ENCODE measurements at regions not wholly inside any gene's neighbourhood (a gene's known extent, or its start where the extent isn't known, plus 50 kb on each side); places are given as distances from the start of the nearest gene placed in this dataset.
"Not testable (repeated sequence)": the region's sequence is repeated elsewhere in the genome, so short reads cannot be mapped to it uniquely, and the experiment has no call there.

GRCh38 chr10:85100495-85100894, 772.1 kb downstream of the CCSER2 start:
- no peaks in the 10 kb centered on the region for H3K4me1 Mint-ChIP-seq
- DNase-seq = no peak
- no peak overlapping the region for H3K27ac Mint-ChIP-seq
- ATAC-seq (ENCODE audit: low read depth in 2 of 2) = no peak
- H3K4me3 Mint-ChIP-seq = peak overlapping the region in 1 of 8 donors; percentile 30
- H3K9me3 Mint-ChIP-seq = peaks cover 0 to 7% (median 0%) of the 10 kb centered on the region in 7 donors
- no peaks in the 10 kb centered on the region for H3K36me3 Mint-ChIP-seq
- H3K27me3 Mint-ChIP-seq = no peaks in the 10 kb centered on the region

- Mint-ChIP-seq H3K27ac (no peak overlapping the region), H3K27me3 (no peaks in the 10 kb centered on the region), H3K4me1 (no peaks in the 10 kb centered on the region), H3K4me3 (no peak overlapping the region), H3K9me3 (peaks cover 0 to 7% (median 2%) of the 10 kb centered on the region in 7 donors), H3K36me3 (no peaks in the 10 kb centered on the region)
- ATAC-seq (ENCODE audit: low read depth in 2 of 2) = no peak
- DNase-seq = no peak
Measured at GRCh38 chr10:85105614-85106255, 777.3 kb downstream of the CCSER2 start.

GRCh38 chr10:85111271-85111670, 782.9 kb downstream of the CCSER2 start:
- DNase-seq = no peak
- H3K27me3 Mint-ChIP-seq = no peaks in the 10 kb centered on the region
- H3K9me3 Mint-ChIP-seq = peaks cover 0 to 7% (median 2%) of the 10 kb centered on the region in 7 donors
- ATAC-seq (ENCODE audit: low read depth in 2 of 2) = no peak
- no peak overlapping the region for H3K4me3 Mint-ChIP-seq
- H3K27ac Mint-ChIP-seq = no peak overlapping the region
- H3K36me3 Mint-ChIP-seq = no peaks in the 10 kb centered on the region
- H3K4me1 Mint-ChIP-seq = no peaks in the 10 kb centered on the region

- no peak for ATAC-seq (ENCODE audit: low read depth in 2 of 2)
- no peaks in the 10 kb centered on the region for H3K27me3 Mint-ChIP-seq
Measured at GRCh38 chr10:85124603-85125051, 796.2 kb downstream of the CCSER2 start.

GRCh38 chr10:85137253-85137652, 808.9 kb downstream of the CCSER2 start:
- Mint-ChIP-seq H3K36me3 (no peaks in the 10 kb centered on the region), H3K9me3 (peaks cover 0 to 5% (median 0%) of the 10 kb centered on the region in 7 donors), H3K4me3 (no peak overlapping the region), H3K4me1 (no peaks in the 10 kb centered on the region), H3K27me3 (no peaks in the 10 kb centered on the region), H3K27ac (no peak overlapping the region)
- no peak for DNase-seq
- no peak for ATAC-seq (ENCODE audit: low read depth in 2 of 2)

More at GRCh38 chr10:85124603-85125051, 796.2 kb downstream of the CCSER2 start:
- Mint-ChIP-seq H3K36me3 (no peaks in the 10 kb centered on the region), H3K9me3 (peaks cover 0 to 12% (median 4%) of the 10 kb centered on the region in 7 donors), H3K4me3 (no peak overlapping the region), H3K4me1 (no peaks in the 10 kb centered on the region), H3K27ac (no peak overlapping the region)
- DNase-seq = no peak

GRCh38 chr10:85138046-85138445, 809.7 kb downstream of the CCSER2 start:
- H3K9me3 Mint-ChIP-seq = peaks cover 0 to 5% (median 0%) of the 10 kb centered on the region in 7 donors
- H3K27me3 Mint-ChIP-seq = no peaks in the 10 kb centered on the region
- ATAC-seq (ENCODE audit: low read depth in 2 of 2) (no peak), DNase-seq (no peak)
- no peaks in the 10 kb centered on the region for H3K4me1 Mint-ChIP-seq
- H3K27ac Mint-ChIP-seq = no peak overlapping the region
- H3K36me3 Mint-ChIP-seq = no peaks in the 10 kb centered on the region
- H3K4me3 Mint-ChIP-seq = no peak overlapping the region

GRCh38 chr10:85139124-85139523, 810.7 kb downstream of the CCSER2 start:
- ATAC-seq (ENCODE audit: low read depth in 2 of 2) = no peak
- peaks cover 0 to 8% (median 4%) of the 10 kb centered on the region in 7 donors for H3K9me3 Mint-ChIP-seq
- no peak for DNase-seq
- H3K4me1 Mint-ChIP-seq = no peaks in the 10 kb centered on the region
- no peak overlapping the region for H3K4me3 Mint-ChIP-seq
- H3K27me3 Mint-ChIP-seq = no peaks in the 10 kb centered on the region
- H3K36me3 Mint-ChIP-seq = no peaks in the 10 kb centered on the region
- no peak overlapping the region for H3K27ac Mint-ChIP-seq

GRCh38 chr10:85141520-85141919, 813.1 kb downstream of the CCSER2 start:
- not testable (repeated sequence) for H3K4me1 Mint-ChIP-seq; H3K27ac Mint-ChIP-seq; H3K4me3 Mint-ChIP-seq; ATAC-seq (ENCODE audit: low read depth in 2 of 2); H3K27me3 Mint-ChIP-seq; DNase-seq; H3K36me3 Mint-ChIP-seq
- peaks cover 2 to 13% (median 6%) of the 10 kb centered on the region in 7 donors for H3K9me3 Mint-ChIP-seq

- H3K36me3 Mint-ChIP-seq = no peaks in the 10 kb centered on the region
- no peak for DNase-seq
- no peak for ATAC-seq (ENCODE audit: low read depth in 2 of 2)
- peaks cover 0 to 4% (median 0%) of the 10 kb centered on the region in 3 donors for H3K27me3 Mint-ChIP-seq
- no peak overlapping the region for H3K27ac Mint-ChIP-seq
- peaks cover 2 to 19% (median 11%) of the 10 kb centered on the region in 7 donors for H3K9me3 Mint-ChIP-seq
- no peak overlapping the region for H3K4me3 Mint-ChIP-seq
- no peaks in the 10 kb centered on the region for H3K4me1 Mint-ChIP-seq
Measured at GRCh38 chr10:85145966-85146365, 817.6 kb downstream of the CCSER2 start.

GRCh38 chr10:85147346-85148250, 819.2 kb downstream of the CCSER2 start:
- Mint-ChIP-seq H3K36me3 (no peaks in the 10 kb centered on the region), H3K27me3 (peaks cover 0 to 4% (median 0%) of the 10 kb centered on the region in 3 donors), H3K27ac (no peak overlapping the region), H3K9me3 (peaks cover 2 to 19% (median 9%) of the 10 kb centered on the region in 7 donors), H3K4me3 (no peak overlapping the region), H3K4me1 (no peaks in the 10 kb centered on the region)
- no peak for DNase-seq
- ATAC-seq (ENCODE audit: low read depth in 2 of 2) = no peak

- no peak for ATAC-seq (ENCODE audit: low read depth in 2 of 2)
- H3K27me3 Mint-ChIP-seq = peaks cover 0 to 4% (median 0%) of the 10 kb centered on the region in 3 donors
- no peak overlapping the region for H3K4me3 Mint-ChIP-seq
- peaks cover 0 to 19% (median 6%) of the 10 kb centered on the region in 7 donors for H3K9me3 Mint-ChIP-seq
- no peak overlapping the region for H3K27ac Mint-ChIP-seq
- H3K4me1 Mint-ChIP-seq = no peaks in the 10 kb centered on the region
- no peak for DNase-seq
- no peaks in the 10 kb centered on the region for H3K36me3 Mint-ChIP-seq
Measured at GRCh38 chr10:85148693-85149640, 820.6 kb downstream of the CCSER2 start.

- Mint-ChIP-seq H3K9me3 (peaks cover 0 to 15% (median 0%) of the 10 kb centered on the region in 7 donors), H3K4me3 (no peak overlapping the region), H3K4me1 (no peaks in the 10 kb centered on the region), H3K27ac (no peak overlapping the region), H3K36me3 (no peaks in the 10 kb centered on the region), H3K27me3 (peaks cover 0 to 4% (median 0%) of the 10 kb centered on the region in 3 donors)
- DNase-seq (no peak), ATAC-seq (ENCODE audit: low read depth in 2 of 2) (no peak)
Measured at GRCh38 chr10:85149766-85150165, 821.4 kb downstream of the CCSER2 start.

GRCh38 chr10:85151506-85151905, 823.1 kb downstream of the CCSER2 start:
- Mint-ChIP-seq H3K9me3 (peaks cover 0 to 11% (median 7%) of the 10 kb centered on the region in 7 donors), H3K4me1 (no peaks in the 10 kb centered on the region)
- no peak for ATAC-seq (ENCODE audit: low read depth in 2 of 2)

More at GRCh38 chr10:85151506-85151905, 823.1 kb downstream of the CCSER2 start:
- H3K36me3 Mint-ChIP-seq = no peaks in the 10 kb centered on the region
- DNase-seq = no peak
- H3K4me3 Mint-ChIP-seq = no peak overlapping the region
- no peak overlapping the region for H3K27ac Mint-ChIP-seq
- peaks cover 0 to 4% (median 0%) of the 10 kb centered on the region in 3 donors for H3K27me3 Mint-ChIP-seq
